Islet of Langerhans (tissue), 1 donor: ENCODE measurements at regions not wholly inside any gene's neighbourhood (a gene's known extent, or its start where the extent isn't known, plus 50 kb on each side); places are given as distances from the start of the nearest gene placed in this dataset.
"Not testable (repeated sequence)": the region's sequence is repeated elsewhere in the genome, so short reads cannot be mapped to it uniquely, and the experiment has no call there.

Source experiments
- FAIRE-seq: peaks from one replicate; lab custom pipeline; 2011; peaks lifted over from hg19 to GRCh38; lab: Jason Lieb, UNC

- no peak for FAIRE-seq
These were observed 71.3 kb upstream of the SLC25A36 start for GRCh38 chr3:140870351-140870750.

GRCh38 chr3:140871022-140871421, 70.6 kb upstream of the SLC25A36 start:
- no peak for FAIRE-seq

- not testable (repeated sequence) for FAIRE-seq
These were observed 69.5 kb upstream of the SLC25A36 start for GRCh38 chr3:140872165-140872564.

GRCh38 chr3:140883428-140884040, 58.1 kb upstream of the SLC25A36 start:
- FAIRE-seq, result no peak

- FAIRE-seq, result not testable (repeated sequence)
These were observed 55.9 kb upstream of the SLC25A36 start for GRCh38 chr3:140885697-140886096.
